AG04450 (cell line): ENCODE measurements at regions not wholly inside any gene's neighbourhood (a gene's known extent, or its start where the extent isn't known, plus 50 kb on each side); places are given as distances from the start of the nearest gene placed in this dataset.
A peak's percentile ranks its signal among the peaks of the same experiment; 100 is the strongest.

Source experiments
- CTCF ChIA-PET: fragments of 300-600, 350-600 bp; formaldehyde crosslinking; extraction: SDS; loops from one replicate; lab custom pipeline; 2022; ENCODE audit warnings: antibody characterized with exemption, inconsistent platforms; lab: Charles Lee
- POLR2A ChIA-PET: fragments of 350-600 bp; formaldehyde crosslinking; extraction: SDS; loops from one replicate; lab custom pipeline; 2021; ENCODE audit warnings: antibody characterized with exemption, inconsistent platforms; lab: Yijun Ruan, JAX
- DNase-seq: peaks from one replicate; pipeline ENCODE4 v3.0.0-alpha.2; 2011; ENCODE audit warnings: low read depth, low spot score
- H3K27ac ChIP-seq: one replicate; pipeline ENCODE4 v1.5.1; 2012; ENCODE audit warnings: low read depth, low read length, control low read depth
- H3K27me3 ChIP-seq: one replicate; pipeline ENCODE4 v1.6.0; 2012; ENCODE audit warnings: low read length; ENCODE audit not compliant: control insufficient read depth, insufficient read depth
- H3K4me3 ChIP-seq: 2 replicates; pipeline ENCODE4 v1.5.1; 2011; ENCODE audit warnings: mild to moderate bottlenecking, low read depth, low read length, control low read depth
- H3K9me3 ChIP-seq: 2 replicates; pipeline ENCODE4 v1.5.1; 2012; ENCODE audit warnings: low read length; ENCODE audit not compliant: control insufficient read depth, insufficient read depth
- TF ChIP-seq, protein P1 (sequence below): IDR thresholded peaks from 2 replicates; pipeline ENCODE4 v1.5.1; 2011; ENCODE audit warnings: low read depth, low read length, control low read depth, inconsistent platforms

DNA sequence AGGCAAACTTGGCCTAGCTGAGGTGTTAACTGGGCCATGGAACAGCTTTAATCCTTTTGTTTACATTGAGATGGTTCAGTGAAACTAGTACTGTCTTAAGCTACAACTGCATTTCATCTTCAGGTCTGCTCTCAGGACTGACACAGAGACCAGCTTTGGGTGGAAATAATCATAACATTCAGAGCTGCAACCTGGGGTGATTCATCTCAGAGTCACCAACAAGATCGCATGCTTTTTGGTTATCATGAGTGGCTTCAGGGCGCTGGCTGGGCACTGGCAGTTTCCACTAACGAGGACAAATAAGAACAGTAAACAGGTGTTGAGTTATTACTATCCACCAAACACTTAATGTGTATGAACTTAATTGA lies 60.9 kb upstream of the PAX6 start:
- no peak overlapping the region for H3K27ac ChIP-seq
- DNase-seq, result no peak
- POLR2A ChIA-PET, result no interaction called here
- peaks cover 11% of the 10 kb centered on the region for H3K27me3 ChIP-seq
- TF ChIP-seq, protein P1, sequence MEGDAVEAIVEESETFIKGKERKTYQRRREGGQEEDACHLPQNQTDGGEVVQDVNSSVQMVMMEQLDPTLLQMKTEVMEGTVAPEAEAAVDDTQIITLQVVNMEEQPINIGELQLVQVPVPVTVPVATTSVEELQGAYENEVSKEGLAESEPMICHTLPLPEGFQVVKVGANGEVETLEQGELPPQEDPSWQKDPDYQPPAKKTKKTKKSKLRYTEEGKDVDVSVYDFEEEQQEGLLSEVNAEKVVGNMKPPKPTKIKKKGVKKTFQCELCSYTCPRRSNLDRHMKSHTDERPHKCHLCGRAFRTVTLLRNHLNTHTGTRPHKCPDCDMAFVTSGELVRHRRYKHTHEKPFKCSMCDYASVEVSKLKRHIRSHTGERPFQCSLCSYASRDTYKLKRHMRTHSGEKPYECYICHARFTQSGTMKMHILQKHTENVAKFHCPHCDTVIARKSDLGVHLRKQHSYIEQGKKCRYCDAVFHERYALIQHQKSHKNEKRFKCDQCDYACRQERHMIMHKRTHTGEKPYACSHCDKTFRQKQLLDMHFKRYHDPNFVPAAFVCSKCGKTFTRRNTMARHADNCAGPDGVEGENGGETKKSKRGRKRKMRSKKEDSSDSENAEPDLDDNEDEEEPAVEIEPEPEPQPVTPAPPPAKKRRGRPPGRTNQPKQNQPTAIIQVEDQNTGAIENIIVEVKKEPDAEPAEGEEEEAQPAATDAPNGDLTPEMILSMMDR, result no peak
- H3K9me3 ChIP-seq, result no peaks in the 10 kb centered on the region
- H3K4me3 ChIP-seq, result no peak overlapping the region
- CTCF ChIA-PET, result interaction anchor here (0.8 to 4.6 kb wide), 16 partner anchors 11 to 765 kb away, joined by 3 to 32 read pairs (median 10); no protein-coding TSS in a partner anchor

GRCh38 chr11:31871310-31872075 lies 60.4 kb upstream of the PAX6 start:
- TF ChIP-seq, protein P1, result no peak

GRCh38 chr11:31870609-31871309 lies 59.6 kb upstream of the PAX6 start:
- no peak overlapping the region for H3K27ac ChIP-seq
- peak; percentile 2 for DNase-seq
- peaks cover 15% of the 10 kb centered on the region for H3K27me3 ChIP-seq
- H3K9me3 ChIP-seq, result no peaks in the 10 kb centered on the region
- POLR2A ChIA-PET, result interaction anchor here (0.7 kb wide), 1 partner anchor 576 kb away, joined by 11 read pairs; no protein-coding TSS in a partner anchor
- CTCF ChIA-PET, result interaction anchor here (0.6 to 4.6 kb wide), 29 partner anchors 10 to 1841 kb away, joined by 3 to 32 read pairs (median 4); no protein-coding TSS in a partner anchor
- no peak overlapping the region for H3K4me3 ChIP-seq
- TF ChIP-seq, protein P1, result peak; percentile 83

More at GRCh38 chr11:31871310-31872075, 60.4 kb upstream of the PAX6 start:
- Histone ChIP-seq H3K27me3 (peaks cover 15% of the 10 kb centered on the region), H3K27ac (no peak overlapping the region), H3K4me3 (no peak overlapping the region), H3K9me3 (no peaks in the 10 kb centered on the region)
- ChIA-PET CTCF (interaction anchor here (0.6 to 4.6 kb wide), 23 partner anchors 10 to 1992 kb away, joined by 3 to 32 read pairs (median 4); no protein-coding TSS in a partner anchor), POLR2A (no interaction called here)
- no peak for DNase-seq

GRCh38 chr11:31869986-31870385 lies 58.9 kb upstream of the PAX6 start:
- Histone ChIP-seq H3K27me3 (peaks cover 15% of the 10 kb centered on the region), H3K9me3 (no peaks in the 10 kb centered on the region), H3K27ac (no peak overlapping the region), H3K4me3 (no peak overlapping the region)
- no peak for DNase-seq
- ChIA-PET CTCF (interaction anchor here (0.5 to 4.6 kb wide), 24 partner anchors 11 to 1840 kb away, joined by 3 to 32 read pairs (median 6); no protein-coding TSS in a partner anchor), POLR2A (no interaction called here)
- TF ChIP-seq, protein P1, result no peak
